Caki2 (cell line): ENCODE measurements at regions not wholly inside any gene's neighbourhood (a gene's known extent, or its start where the extent isn't known, plus 50 kb on each side); places are given as distances from the start of the nearest gene placed in this dataset.
"Not testable (repeated sequence)": the region's sequence is repeated elsewhere in the genome, so short reads cannot be mapped to it uniquely, and the experiment has no call there.

ENCODE experiments used
- DNase-seq: peaks from one replicate; pipeline ENCODE4 v3.0.0-alpha.2; 2015; ENCODE audit warnings: low read depth
- in situ Hi-C: cut with HindIII; loops from 2 replicates; pipeline ENCODE4 v1.10.0; 2016; ENCODE audit warnings: low sequenced_read_pairs, low pct_unique_long_range_greater_than_20kb, mixed read lengths

DNA sequence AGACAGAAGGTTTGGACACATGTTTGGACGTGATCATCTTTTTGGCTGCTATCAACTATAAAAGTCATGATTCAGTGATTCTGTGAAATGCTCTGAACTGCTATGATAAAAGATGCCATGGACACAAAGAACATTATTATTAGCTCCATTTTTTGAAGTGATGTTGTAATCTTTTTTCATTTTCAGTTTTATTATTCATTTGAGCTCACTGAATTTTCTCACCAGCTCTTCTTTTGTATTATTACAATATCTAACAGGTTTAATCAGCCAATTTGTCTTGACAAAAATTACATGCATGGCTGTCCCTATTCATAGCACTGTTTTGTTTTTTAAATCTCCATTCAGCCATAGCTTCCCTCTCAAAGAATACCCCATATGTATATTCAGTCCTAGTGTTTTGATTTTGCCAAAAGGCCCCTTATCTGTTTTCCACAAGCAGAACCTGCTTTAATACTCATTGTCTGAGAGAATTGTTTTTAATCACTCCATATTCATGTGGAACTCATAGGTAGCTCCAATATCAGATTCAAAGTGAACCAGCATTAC lies 314.0 kb upstream of the FAM98A start:
- no peak for DNase-seq
- in situ Hi-C loops, result no loop called here

DNA sequence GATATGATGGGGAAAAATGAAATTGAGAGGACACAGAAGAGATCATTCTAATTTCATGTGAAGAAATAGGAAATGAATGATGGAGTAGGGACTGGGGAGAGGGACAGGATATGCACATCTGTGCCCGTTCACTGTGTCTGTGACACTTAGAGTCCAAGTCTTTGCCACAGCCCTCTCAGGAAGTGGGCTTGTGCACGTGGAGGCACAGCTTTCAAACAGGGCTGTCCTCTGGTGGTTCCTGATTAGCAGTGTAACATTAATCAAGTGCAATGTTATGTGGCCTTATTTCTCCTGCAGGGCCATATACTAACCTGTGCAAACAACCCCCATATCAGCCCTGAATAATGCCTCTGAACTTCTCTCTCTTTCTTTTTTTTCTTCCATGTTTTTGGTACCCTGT lies 312.2 kb upstream of the FAM98A start:
- in situ Hi-C loops, result no loop called here
- DNase-seq, result no peak

DNA sequence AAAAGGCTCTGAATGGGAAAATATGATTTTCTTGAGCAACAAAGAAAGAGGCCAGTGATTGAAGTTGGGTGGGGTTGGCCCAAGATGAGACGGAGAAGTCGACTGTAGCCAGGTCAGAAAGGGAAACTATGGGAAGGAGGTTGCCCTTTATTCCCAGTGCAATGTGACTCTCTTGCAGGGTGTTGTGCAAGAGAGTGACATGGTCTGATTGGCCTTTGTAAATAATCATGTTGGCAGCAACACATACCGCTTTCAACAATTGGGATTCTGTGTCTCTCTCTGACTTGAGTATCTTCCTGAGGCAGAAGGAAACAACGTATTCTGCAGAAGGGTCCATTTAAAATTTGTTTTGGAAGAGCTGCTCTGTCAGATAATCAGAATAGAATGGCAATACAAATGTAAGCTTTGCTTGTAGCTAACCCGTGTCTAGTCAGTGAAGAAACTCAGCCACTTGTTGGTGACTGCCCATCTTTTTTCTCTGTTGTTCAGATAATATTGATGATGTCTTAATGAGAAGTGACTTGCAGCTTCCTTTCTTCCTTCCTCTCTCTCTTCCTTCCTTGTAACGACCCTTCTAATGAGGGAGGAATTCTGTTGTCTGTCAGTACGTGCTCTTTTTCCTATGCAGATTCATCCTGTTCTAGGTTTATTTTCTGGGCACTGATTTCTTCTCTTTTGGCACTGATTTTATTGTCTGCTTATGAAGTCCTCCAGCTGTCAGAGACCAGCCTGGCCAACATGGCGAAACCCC lies 311.0 kb upstream of the FAM98A start:
- in situ Hi-C loops, result no loop called here
- no peak for DNase-seq

DNA sequence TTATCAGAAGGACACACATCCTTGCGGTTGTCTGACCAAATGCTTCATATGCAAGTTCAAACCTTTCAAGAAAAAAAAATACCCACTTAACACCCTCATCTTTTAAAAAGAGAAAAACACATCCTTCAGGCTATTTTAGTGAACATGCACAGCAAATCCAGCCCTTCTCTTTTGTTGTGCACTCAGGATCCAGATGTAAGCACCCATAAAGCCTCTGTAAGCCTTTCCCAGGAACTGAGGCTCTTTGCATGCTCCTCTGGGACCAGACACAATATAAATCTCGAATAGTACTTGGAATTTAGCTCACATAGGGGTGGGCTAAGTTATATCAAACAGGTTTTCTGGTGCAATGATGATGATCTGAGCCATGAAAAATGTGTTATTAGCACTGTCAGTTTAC lies 308.8 kb upstream of the FAM98A start:
- no peak for DNase-seq
- in situ Hi-C loops, result no loop called here

DNA sequence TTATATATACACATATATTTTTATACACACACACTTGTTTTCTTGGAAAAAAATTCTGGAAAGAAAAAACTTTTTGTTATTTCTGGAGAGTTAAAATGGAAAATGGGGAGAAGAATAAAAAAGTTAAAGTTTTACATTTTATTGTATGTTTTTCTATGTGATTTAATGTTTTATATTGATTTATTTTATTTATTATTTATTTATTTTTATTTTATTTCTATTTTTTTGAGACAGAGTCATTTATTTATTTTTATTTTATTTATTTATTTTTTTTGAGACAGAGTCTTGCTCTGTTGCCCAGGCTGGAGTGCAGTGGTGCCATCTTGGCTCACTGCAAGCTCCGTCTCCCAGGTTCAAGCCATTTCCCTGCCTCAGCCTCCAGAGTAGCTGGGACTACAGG lies 307.0 kb upstream of the FAM98A start:
- DNase-seq, in situ Hi-C loops: not testable (repeated sequence)

DNA sequence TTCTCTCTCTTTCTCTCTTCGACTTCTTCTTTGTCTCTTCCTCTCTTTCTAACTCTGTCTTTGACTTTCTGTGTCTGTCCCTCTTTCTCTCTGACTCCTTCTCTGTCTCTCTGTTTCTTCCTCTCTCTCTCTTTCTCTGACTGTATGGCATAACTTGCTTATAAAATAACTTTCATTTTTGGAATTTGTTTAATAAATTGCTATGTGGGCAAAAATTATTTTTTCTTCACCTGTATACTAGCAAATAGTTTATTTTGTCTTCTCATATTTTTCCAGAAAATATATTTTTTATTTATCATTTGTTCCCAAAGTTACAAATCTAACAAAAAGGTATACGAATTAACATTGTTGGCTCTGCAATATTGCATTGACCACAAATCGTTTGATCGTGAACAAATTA lies 305.7 kb upstream of the FAM98A start:
- in situ Hi-C loops, result no loop called here

DNA sequence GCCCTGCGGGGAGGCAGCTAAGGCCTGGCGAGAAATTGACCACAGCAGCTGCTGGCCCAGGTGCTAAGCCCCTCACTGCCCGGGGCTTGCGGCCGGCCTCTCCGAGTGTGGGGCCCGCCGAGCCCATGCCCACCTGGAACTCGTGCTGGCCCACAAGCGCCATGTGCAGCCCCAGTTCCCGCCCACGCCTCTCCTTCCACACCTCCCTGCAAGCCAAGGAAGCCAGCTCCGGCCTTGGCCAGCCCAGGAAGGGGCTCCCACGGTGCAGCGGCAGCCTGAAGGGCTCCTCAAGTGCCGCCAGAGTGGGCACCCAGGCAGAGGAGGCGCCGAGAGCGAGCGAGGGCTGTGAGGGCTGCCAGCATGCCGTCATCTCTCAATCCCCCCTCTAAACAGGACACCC lies 304.6 kb upstream of the FAM98A start:
- DNase-seq, result no peak
- in situ Hi-C loops, result no loop called here

More for the DNA sequence above, 305.7 kb upstream of the FAM98A start:
- no peak for DNase-seq

DNA sequence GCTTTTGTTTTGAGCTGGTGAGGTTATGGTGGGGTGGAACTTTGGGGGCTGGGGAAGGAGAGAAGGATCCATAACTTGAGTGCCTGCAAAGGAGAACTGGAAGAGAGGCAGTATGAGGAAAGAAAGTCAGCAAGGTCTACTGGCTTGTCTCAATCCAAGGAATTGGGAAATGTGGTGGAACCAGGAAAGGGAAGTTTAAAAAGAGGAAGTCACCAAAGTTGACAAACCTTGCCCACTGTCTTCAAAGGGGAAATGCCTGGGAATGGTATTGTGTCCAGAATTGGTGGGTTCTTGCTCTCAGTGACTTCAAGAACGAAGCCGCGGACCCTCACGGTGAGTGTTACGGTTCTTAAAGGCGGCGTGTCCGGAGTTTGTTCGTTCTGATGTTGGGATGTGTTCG lies 304.1 kb upstream of the FAM98A start:
- DNase-seq, result no peak
- in situ Hi-C loops, result no loop called here

DNA sequence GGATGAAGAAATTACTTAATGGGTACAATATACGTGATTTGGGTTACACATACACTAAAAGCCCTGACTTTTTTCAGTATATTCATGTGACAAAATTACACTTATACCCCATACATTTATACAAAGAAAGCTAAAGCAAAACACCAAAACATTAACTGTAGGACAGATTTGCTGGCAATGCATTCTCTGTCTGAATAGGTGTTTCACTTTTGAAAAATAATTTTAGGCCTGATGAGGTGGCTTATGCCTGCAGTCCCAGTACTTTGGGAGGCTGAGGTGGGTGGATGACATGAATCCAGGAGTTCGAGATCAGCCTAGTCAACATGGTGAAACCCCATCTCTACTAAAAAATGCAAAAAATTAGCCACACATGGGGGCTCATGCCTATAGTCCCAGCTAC lies 301.5 kb upstream of the FAM98A start:
- DNase-seq, result no peak
- in situ Hi-C loops, result no loop called here

DNA sequence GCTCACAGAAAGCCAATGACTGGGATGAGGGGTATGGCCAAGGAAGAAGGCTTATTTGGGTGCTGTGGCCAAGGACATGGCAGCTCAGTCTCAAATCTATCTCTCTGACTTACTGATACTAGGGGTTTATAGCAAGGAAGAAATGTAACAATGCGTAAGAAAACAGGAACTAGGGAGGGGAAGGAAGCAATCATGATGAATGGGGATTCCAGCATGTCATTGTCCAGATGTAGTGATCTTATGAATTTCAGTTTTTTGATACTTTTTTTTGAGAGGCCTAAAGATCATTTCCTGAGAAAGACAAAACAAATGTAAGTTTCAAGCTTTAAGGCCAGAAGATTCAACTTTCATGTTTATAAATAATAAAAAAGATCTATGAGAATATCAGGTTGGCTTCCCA lies 298.6 kb upstream of the FAM98A start:
- in situ Hi-C loops, result no loop called here
- no peak for DNase-seq

DNA sequence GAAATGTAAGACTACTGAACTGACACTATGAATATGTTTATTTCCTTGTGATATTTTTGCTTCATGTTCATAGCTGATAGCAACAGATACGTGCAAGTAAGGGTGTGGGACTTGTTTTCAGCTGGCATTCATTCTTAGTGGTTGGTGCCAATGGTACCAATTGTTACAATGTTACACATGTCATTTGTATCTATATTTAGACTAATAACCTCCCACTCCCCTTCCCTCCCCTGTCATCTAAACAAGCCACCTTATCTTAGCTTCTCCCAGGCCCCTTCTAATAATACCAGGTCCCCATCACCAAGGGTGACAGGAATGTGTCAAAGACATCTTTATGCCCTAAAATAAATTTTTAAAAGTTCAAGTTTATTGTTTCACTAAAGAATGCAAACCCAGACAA lies 294.7 kb upstream of the FAM98A start:
- in situ Hi-C loops, result no loop called here

DNA sequence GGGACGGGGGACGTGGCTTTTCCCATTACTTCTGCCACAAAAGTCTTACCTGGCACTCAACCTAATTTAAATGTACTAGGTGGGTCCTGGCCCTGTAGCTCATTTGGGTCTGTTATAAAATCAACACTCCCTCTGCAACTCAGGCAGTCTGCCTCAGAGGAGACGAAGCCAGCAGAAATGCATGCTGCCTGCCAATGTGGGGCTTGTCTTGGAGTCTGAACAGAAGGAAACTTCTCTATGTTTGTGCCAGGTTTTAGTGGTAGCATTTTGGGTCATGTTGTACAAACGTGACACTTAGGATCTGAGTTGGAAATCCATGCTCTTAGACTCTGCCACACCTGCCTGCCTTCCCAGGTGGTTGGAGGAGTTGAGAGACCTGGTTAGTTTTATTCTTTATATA lies 292.5 kb upstream of the FAM98A start:
- in situ Hi-C loops, result no loop called here
- DNase-seq, result no peak

More for the DNA sequence above, 294.7 kb upstream of the FAM98A start:
- DNase-seq, result no peak

DNA sequence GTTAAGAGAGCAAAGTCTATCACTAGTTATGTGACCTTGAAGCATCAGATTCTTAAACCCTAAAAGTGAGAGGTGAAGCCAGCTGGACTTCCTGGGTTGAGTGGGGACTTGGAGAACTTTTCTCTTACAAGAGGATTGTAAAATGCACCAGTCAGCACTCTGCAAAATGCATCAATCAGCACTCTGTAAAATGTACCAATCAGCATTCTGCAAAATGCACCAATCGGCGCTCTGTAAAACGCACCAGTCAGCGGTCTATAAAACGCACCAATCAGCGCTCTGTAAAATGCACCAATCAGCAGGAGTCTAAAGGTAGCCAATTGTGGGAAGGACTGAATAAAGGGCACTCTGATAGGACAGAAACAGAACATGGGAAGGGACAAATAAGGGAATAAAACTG lies 291.6 kb upstream of the FAM98A start:
- in situ Hi-C loops, result no loop called here

DNA sequence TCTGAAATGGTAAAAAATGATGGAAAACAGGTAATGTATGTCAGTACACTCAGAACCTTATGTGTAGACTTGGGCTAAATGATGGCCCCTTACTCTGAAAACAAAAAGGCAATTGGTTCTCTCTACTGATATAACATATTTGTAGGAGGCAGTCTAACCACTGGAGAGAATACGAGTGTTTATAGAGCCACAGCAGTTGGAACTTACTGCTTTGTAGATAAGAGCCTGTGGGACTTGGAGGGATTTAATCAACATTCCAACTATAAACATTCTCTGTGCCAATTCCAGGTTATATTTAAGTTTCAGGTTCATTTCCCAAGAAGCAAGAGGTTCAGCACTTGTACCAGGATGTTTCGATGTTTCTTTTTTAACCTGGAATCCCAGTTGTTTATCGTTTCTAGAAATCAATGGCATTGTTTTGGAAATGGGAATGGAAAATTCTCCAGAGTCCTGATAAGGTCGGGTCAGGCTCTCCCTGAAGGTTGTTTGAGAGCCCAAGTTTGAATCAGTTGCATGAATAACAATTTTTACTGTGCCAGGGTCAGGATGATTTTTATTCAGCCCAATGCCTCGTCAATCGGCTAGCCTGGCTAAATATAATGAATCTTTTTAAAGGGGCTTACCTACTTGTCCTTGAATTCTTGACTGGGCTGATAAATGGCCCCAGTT lies 278.4 kb upstream of the FAM98A start:
- DNase-seq, result no peak
- in situ Hi-C loops, result no loop called here

More for the DNA sequence above, 291.6 kb upstream of the FAM98A start:
- DNase-seq, result no peak

DNA sequence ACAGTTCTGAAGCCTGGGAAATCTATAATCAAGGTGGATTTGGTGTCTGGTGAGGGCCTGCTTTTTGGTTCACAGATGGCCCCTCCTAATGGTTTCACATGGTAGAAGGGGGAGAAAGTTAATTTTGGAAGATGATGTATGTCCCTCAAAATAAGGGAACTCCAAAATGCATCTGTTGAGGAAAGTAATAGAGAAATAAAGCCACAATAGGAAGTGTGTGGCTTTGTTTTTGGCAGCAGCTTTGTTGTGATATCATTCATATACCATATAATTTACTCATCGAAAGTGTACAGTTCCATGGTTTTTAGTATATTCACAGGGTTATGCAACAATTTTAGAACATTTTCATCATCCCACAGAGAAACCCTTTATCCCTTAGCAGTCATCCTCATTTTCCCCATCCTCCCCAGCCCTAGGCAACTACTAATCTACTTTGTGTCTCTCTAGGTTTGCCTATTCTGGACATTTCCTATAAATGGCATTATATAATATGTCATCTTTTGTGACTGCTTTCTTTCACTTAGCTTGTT lies 274.0 kb upstream of the FAM98A start:
- in situ Hi-C loops, result no loop called here
- no peak for DNase-seq

DNA sequence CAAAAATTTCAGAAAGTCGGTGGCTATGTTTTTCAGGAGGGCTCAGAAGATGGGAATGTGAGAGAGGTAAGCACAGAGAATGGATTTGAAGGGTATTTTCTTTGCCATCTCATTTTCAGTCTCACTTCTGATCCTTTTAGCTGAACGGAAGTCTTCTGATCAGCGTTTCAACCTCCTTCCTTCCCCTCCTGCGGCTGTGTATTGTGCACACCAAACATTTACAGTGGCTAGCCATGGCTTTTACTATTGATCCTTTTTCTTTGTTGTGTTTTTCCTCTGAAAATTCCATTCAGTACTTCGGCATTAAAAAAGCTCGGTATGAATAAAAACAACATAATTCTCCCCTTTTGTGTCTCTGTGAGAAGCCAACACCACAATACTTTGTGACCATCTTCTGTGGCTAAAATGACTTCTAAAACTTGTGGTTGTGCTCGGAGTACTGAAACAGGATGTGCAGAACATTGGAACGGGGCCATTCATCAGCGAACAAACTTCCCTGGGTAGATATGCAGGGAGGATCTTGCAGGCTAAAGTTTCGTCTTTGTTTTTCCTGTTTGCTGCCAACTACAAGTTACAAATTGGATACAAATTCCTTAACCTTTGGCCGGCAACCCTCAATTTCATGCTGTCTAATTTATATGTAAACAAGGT lies 260.8 kb upstream of the FAM98A start:
- in situ Hi-C loops, result no loop called here
- no peak for DNase-seq

DNA sequence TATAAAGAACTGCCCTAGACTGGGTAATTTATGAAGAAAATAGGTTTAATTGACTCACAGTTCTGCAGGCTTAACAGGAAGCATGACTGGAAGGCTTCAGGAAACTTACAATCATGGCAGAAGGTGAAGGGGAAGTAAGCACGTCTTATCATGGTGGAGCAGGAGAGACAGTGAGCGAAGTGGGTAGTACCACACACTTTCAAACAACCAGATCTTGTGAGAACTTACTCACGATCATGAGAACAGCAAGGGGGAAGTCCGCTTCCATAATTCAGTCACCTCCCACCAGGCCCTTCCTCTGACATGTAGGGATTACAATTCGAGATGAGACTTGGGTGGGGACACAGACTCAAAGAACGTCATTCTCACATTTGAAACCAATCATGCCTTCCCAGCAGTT lies 260.1 kb upstream of the FAM98A start:
- no peak for DNase-seq
- in situ Hi-C loops, result no loop called here

DNA sequence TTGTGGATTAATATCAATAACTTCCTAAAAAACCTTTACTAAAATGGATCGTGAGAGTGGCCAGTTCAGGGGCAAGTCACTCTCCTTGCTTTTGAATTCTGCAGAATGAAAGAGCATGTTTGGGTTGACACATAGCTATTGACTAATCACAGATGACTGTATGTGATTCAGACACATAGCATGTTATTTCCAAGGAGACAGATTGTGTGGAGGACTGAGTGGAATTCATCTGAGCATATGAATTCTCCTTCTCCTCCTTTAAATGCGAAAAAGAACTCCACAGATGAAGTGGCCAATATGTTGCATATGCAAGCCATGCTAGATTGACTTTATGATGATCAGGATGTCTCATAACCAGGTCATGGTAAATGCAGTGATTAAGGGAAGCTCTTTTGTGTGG lies 249.4 kb upstream of the FAM98A start:
- in situ Hi-C loops, result no loop called here
- DNase-seq, result no peak

DNA sequence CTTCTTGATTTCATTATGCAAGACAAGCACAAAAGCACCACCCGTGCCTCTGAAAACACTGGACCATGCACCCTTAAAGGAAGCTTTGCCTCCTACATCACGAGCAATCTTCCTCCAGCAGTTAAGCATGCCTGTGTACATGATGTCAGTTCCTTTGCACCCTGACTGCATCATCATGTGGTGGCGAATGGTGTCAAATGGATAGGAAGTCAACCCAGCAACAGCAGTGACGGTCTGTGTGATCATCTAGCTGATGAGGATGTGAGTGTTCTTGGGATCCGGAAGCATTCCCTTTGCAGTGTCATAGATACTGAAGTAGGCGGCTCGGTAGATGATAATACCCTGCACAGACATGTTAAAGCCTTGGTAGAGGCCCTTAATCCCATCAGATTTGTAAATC lies 240.7 kb upstream of the FAM98A start:
- in situ Hi-C loops, result no loop called here
- DNase-seq, result no peak
